Panc1 (cell line): ENCODE measurements at regions not wholly inside any gene's neighbourhood (a gene's known extent, or its start where the extent isn't known, plus 50 kb on each side); places are given as distances from the start of the nearest gene placed in this dataset.
"Not testable (repeated sequence)": the region's sequence is repeated elsewhere in the genome, so short reads cannot be mapped to it uniquely, and the experiment has no call there.

ENCODE experiments used
- POLR2AphosphoS5 ChIP-seq: IDR thresholded peaks from 2 replicates; pipeline ENCODE4 v1.6.1; 2012; ENCODE audit warnings: mild to moderate bottlenecking, low read depth, low read length, moderate library complexity
- TF ChIP-seq, protein P1 (sequence below): fragments of 450-650 bp; IDR thresholded peaks from 2 replicates; pipeline ENCODE4 v1.5.1; 2017; ENCODE audit warnings: mild to moderate bottlenecking
- TF ChIP-seq, protein P2 (sequence below), 2 experiments: IDR thresholded peaks; 2 replicates each; pipeline ENCODE4 v1.6.1; 2011 to 2012; ENCODE audit warnings: low read depth in 2 of 2, control low read depth in 1 of 2, low read length in 1 of 2, mild to moderate bottlenecking in 1 of 2, moderate library complexity in 1 of 2; ENCODE audit not compliant: insufficient read depth in 1 of 2

DNA sequence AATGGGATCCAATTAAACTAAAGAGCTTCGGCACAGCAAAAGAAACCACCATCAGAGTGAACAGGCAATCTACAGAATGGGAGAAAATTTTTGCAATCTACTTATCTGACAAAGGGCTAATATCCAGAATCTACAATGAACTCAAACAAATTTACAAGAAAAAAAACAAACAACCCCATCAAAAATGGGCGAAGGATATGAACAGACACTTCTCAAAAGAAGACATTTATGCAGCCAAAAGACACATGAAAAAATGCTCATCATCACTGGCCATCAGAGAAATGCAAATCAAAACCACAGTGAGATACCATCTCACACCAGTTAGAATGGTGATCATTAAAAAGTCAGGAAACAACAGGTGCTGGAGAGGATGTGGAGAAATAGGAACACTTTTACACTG lies 158.8 kb upstream of the VIPR2 start:
- TF ChIP-seq, protein P1, sequence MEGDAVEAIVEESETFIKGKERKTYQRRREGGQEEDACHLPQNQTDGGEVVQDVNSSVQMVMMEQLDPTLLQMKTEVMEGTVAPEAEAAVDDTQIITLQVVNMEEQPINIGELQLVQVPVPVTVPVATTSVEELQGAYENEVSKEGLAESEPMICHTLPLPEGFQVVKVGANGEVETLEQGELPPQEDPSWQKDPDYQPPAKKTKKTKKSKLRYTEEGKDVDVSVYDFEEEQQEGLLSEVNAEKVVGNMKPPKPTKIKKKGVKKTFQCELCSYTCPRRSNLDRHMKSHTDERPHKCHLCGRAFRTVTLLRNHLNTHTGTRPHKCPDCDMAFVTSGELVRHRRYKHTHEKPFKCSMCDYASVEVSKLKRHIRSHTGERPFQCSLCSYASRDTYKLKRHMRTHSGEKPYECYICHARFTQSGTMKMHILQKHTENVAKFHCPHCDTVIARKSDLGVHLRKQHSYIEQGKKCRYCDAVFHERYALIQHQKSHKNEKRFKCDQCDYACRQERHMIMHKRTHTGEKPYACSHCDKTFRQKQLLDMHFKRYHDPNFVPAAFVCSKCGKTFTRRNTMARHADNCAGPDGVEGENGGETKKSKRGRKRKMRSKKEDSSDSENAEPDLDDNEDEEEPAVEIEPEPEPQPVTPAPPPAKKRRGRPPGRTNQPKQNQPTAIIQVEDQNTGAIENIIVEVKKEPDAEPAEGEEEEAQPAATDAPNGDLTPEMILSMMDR: not testable (repeated sequence)
- TF ChIP-seq, protein P2, sequence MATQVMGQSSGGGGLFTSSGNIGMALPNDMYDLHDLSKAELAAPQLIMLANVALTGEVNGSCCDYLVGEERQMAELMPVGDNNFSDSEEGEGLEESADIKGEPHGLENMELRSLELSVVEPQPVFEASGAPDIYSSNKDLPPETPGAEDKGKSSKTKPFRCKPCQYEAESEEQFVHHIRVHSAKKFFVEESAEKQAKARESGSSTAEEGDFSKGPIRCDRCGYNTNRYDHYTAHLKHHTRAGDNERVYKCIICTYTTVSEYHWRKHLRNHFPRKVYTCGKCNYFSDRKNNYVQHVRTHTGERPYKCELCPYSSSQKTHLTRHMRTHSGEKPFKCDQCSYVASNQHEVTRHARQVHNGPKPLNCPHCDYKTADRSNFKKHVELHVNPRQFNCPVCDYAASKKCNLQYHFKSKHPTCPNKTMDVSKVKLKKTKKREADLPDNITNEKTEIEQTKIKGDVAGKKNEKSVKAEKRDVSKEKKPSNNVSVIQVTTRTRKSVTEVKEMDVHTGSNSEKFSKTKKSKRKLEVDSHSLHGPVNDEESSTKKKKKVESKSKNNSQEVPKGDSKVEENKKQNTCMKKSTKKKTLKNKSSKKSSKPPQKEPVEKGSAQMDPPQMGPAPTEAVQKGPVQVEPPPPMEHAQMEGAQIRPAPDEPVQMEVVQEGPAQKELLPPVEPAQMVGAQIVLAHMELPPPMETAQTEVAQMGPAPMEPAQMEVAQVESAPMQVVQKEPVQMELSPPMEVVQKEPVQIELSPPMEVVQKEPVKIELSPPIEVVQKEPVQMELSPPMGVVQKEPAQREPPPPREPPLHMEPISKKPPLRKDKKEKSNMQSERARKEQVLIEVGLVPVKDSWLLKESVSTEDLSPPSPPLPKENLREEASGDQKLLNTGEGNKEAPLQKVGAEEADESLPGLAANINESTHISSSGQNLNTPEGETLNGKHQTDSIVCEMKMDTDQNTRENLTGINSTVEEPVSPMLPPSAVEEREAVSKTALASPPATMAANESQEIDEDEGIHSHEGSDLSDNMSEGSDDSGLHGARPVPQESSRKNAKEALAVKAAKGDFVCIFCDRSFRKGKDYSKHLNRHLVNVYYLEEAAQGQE (IDR thresholded peaks at IDR 0.05; ENCODE audit: insufficient read depth in 1 of 2, low read depth in 2 of 2, low read length in 1 of 2): not testable (repeated sequence)
- not testable (repeated sequence) for TF ChIP-seq POLR2AphosphoS5
